Fibroblast of skin of left biceps (primary cell): ENCODE measurements at regions not wholly inside any gene's neighbourhood (a gene's known extent, or its start where the extent isn't known, plus 50 kb on each side); places are given as distances from the start of the nearest gene placed in this dataset.

ENCODE experiments used
- DNase-seq, 2 experiments: peaks; one replicate each; pipeline ENCODE4 v3.0.0-alpha.2; 2013; ENCODE audit warnings: low read depth in 2 of 2

DNA sequence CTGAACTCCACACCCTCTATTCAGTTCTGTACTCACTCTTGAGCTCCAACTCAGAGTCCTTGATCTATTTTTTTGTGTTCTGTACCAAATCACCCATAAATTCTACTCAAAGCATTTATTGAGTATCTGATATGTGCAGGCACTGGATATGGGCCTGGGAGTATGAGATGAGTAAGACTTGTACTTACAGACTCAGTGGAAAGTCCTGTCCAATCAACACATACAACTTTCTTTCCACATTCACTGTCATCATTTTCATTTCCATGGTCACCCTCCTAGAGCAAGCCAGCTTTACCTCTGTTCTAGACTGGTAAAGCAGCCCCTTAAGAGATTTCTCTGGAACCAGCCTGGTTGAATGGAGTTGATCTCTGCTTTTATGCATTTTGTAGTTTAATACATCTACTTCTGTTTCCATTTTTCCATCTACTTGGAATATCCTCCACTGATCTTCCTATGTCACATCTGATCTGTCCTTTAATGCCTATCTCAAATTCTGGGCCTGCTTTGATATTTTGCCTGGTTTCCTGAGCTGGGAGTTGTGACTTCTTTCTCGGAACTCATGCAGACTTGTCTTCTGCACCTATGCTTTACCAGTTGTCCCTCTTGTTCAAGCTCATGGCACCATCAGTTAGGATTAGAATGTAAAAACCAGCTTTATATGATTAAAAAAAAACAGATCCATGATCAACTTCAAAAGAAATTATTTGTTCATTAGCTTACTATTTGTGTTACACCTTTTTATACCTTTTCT lies 96.9 kb upstream of the GLS start:
- no peak for DNase-seq

DNA sequence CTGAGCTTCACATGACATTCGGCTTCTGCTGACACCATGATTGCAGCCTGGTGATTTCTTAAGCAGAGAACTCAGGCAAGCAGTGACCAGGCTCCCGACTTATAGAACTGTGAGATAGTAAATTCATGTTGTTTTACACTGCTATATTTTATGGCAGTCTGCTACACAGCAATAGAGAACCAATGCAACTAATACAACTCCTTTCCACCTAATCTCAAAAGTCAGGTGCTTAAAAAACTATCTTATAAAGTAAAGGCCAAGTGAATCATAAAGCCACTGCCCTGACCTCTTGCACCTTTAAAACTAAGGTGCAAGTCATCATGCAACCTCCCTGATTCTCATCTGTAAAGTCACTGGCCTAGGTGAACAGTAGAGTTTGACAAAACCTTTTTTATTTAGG lies 95.3 kb upstream of the GLS start:
- DNase-seq = no peak

DNA sequence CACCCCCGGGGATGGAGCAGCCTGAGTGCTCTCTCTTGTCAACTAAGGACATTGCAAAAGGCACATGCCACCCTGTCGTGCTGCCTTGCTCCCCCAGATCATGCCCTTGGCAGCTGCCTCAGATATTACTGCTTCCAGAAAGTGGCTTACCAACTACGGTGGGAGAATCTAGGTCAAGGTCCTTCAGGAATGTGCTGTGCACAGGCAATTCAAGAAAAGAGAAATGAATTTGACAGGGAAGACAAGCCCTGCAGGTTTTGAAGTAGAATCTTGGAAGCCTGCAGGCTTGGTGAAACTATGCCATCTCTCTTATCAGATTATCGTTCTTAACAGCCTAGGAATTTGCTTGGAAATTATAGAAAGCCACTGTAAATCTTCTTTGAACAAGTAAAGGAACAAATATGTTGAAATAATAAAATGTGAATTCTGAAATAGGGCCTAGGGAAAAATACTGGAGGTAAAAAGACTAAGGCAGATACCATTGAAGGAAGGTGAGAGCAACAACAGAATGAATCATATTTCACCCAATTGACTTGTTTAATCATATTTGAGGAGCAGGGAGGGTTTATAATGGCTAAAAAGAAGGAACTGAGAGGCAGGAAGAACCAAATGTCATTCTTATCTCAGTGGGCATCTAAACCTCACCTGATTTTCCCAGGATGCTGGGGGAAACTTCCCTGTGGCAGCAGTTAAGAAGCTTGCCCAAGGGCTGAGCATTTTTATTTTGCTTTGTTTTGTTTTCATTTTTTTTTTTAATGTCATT lies 94.0 kb upstream of the GLS start:
- no peak for DNase-seq

DNA sequence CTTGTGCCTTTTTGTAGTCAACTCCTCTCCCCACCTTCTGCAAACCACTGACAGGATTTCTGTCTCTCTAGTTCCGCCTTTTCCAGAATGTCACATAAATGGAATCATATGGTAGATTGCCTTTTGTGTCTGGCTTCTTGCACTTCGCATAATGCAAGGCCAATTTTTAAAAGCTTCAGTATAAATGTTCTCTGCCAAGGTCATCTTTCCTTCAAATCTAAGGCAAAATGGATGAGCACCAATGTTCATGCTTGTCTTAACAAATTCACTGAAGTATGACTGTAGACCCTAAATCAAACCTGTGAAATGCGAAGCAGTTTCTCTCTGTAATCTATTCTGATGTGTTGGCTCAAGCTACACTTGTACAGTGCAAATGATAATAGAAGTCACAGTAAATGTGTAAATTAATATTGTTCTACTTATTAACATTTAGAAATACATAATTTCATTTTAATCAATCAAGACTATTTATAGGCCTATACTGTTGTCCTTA lies 92.8 kb upstream of the GLS start:
- no peak for DNase-seq

DNA sequence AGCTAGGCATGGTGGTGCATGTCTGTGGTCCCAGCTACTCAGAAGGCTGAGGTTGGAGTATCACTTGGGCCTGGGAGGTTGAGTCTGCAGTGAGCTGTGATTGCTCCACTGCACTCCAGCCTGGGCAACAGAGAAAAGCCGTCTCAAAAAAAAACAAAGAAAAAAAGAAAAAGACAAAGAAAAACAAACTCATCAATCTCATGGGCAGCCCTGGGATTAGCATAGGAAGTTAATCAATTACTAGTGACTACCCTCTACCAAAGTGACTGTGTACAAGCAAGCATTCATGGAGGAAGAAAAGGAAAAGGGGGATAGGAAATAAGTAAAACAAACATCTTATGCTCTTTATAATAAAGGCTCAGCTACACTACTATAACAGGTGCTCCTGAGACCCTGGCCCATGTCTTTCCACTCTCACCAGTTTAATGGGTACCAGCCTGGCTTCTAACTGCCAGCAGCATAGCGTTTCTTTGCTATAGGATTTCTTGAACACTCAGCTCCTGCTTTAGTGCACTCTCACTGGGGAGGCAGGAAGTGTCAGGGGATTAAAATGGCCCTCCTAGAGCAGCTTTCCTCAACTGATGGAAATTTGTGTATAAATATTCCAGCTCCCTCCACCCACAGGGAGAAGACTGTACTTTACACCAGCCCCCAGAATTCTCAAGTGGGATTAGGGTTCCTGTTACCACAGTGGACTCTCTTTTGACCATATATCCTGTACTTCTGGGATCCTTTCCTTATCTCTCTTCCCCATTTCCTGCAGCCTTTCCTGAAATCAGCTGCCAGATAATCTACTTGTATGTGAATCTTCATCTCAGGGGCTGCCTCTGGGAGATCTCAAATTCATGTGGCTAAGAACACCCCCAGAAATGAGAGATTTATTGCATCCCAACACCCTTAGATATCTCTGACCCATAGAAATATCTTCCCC lies 91.3 kb upstream of the GLS start:
- DNase-seq = no peak

DNA sequence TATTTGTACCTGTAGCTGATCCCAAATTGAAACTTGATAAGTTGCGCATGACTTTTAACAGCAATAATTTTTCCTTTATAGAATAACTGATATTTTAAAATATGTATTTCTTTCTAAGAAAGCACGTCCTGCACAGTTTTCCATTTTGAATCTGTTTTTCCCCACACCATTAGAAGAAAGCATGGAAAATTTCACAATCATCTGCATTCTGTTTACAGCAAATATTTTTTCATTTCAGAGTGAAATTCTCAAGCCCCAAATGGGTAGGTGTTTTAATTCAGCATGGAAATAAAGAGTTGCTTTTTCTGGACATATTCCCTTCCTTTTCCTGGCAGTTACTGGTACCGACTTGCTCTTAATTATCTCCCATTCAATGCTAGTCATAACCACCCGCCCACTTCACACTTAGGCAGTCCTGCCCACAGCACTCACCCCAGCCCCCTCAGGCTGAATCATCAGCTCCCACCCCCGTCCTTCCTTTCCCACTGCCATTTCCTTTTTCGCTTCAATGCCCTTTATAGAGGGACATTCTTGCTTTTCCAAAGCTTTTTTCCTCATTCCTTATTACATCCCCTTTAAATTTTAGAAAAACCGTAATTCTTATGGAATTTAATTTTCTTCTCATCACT lies 89.2 kb upstream of the GLS start:
- no peak for DNase-seq

DNA sequence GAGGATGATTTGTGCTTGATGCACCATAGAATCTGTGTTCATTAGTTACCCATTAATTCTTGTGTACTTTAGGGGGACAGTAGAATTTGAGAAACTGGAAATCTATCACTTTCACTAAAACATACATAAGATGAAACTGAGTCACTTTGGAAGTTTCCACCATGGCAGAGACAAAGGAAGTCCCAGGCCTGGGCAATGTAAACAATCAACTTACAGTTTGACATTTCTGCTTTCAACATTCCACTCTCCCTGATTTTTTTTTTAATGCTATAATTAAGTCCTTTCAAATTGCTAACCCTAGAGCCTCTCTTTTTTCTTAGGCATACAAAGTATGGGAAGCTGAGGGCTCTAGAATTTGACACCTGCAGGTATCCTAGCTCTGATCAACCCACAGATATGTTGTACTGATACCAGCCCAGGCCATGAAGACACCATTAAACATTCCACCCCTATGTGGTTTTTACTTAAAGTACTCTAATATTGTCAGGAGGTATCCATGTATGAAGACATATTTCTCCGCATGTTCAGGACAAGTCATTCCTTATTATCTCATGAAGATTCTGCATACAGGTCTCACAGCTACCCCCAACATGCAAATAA lies 88.5 kb upstream of the GLS start:
- DNase-seq = no peak

DNA sequence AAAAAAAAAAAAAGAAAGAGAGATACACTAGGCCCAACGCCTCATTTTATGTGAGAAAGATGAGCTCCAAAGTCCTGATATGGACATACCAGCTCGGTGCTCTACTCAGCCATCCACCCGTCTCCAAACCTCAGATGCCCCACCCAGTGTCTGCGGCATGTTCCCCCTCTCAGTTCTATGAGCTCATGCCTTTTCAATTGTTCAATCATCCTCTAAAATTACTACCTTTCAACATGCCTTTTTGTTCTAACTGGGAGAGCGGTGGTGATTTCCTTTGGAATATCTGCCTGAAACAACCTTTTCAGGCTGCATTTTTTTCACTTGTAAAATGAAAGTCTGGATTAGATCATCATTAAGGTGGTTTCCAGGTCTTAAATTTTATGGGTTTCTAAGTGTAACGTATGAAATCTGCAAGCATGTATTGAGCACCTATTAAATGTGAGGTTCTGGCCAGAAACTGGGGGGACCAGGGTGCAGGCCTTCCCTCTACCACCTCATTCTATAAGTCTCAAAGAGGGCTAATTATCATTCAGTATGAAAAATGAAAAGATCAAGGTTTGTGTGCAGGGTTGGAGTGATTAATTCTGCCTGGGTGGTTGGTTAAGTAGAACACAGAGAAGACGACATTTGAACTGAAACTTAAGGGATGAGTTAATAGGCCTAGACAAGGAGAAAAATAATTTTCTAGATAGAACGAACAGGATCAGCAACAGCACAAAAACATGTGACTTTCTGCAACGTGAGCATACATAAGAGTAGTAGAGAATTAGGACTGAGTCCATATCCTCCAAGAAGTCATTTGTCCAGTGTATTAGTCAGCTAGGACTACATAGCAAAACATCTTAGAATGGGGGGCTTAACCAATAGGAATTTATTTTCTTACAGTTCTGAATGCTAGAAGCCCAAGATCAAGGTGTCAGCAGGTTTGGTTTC lies 87.4 kb upstream of the GLS start:
- DNase-seq = no peak

DNA sequence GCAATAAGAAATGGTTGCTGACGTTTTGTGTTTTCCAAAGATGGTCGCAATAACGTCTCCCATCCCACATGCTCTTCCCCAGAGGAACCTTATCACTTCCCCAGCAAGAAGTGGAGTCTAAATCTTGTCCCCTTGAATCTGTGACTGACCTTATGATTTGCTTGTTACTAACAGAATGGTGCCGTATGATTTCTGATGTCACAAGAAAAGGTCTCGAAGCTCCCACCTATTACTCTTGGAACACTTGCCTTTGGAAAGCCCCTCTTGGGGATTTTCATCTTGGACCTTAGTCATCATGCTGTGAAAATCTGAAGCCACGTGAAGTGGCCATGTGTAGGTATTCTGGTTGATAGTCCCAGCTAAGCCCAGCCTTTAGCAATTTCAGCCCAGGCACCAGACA lies 86.2 kb upstream of the GLS start:
- DNase-seq = no peak

DNA sequence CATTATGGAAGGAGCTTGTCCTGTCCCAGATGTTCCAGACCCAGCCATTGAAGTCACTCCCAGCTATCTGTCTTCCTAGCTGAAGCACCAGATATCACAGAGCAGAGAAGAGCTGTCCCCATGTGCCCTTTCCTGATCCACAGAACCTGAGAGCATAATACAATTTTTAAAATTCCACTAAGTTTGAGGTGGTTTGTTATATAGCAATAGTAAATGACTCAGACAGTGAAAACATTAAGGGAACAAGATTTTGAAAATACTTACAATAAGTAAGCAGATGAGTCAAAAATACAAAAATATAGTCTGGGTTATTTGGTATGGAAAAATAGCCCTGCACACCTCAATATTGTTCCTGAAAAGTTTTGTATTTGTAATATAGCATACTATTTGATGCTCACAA lies 85.8 kb upstream of the GLS start:
- no peak for DNase-seq

DNA sequence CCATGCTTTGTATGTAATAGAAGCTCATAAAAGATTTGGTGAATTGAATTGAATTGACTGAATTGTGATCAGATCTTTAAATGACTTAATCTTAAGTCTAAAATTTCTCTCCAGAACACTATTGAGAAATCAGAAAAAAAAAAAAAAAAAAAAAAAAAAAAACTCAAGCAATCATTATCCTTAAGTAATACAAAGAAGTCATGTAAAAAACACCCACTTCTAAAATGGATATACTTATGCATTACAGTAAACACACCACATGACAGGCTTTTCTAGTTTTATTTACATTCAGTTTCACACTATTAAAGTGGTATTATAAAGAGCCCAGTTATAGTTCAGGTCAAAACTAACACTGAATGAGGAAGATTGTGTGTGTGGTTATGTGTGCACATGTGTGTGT lies 84.9 kb upstream of the GLS start:
- no peak for DNase-seq

DNA sequence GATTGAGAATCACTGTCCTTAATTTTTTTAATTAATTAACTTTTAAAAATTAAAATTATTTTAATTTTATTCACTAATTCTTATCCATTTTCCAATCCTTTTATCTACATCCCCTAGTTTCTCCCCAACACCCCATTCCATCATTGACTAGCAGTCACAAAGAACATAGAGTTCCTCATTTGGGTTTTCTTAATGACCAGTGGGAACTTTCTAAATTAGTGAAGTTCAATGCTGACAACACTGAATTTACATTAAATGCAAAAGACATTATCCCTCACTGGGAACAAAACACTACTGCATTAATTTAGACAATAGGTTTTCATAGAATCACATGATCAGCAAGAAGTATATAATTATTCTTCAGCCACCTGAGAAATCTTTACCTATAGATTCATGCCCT lies 80.6 kb upstream of the GLS start:
- no peak for DNase-seq

DNA sequence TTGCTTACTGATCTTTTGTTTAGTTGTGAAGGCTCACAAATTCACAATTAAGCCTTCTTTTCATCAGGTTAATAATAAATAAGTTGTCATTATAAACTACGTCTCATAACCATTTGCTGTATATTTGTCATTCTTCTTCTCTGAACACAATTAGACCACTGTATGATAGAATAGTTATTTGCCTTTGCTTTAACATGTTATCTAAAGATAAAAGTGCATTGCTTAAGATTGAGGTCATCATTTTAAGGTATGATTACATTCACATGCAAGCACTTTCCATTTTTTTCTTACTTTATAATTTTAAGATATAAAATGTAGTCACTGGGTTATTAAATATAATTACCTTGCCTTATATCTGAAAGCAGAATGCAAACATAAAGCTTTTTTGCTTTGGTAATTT lies 80.1 kb upstream of the GLS start:
- DNase-seq = no peak

DNA sequence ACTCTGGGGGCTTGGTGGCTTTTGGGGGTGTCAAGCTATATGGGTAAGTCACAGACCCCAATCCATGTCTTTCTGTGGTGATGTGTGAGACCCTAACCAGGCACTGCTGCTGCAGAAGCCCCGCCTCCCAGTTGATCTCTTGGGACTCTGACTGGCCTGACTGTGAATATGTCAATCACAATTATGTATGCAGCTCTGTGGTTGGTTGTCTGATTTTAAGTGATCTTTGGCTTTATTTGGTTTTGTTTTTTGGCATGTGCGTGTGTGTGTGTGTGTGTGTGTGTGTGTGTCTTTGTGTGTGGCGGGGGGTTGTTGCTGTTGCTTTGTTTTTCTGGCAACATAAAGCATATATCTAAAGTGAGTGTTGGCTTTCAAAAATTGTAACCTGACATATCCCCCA lies 78.5 kb upstream of the GLS start:
- DNase-seq = no peak

DNA sequence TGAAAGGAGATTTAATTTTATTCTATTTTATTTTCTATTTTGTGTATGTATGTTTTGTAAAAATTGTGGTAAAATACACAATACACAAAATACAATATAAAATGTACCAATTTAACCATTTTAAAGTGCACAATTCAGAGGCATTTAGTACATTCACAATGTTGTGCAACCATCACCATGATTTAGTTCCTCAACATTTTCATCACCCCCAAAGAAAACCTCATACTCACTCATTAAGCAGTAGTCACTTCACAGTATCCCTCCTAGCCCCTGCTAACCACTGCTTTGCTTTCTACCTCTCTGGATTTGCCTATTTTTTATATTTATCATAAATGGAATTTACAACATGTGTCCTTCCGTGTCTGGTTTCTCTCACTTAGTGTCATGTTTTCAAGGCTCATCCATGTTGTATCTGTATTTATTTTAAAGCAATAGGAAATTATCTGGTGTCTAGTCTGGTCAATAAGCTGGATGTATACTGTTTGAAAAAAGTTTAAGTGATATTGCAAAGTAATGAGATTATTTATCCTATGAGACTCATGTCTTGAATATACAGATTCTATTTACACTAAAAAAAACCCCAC lies 77.9 kb upstream of the GLS start:
- DNase-seq = no peak

DNA sequence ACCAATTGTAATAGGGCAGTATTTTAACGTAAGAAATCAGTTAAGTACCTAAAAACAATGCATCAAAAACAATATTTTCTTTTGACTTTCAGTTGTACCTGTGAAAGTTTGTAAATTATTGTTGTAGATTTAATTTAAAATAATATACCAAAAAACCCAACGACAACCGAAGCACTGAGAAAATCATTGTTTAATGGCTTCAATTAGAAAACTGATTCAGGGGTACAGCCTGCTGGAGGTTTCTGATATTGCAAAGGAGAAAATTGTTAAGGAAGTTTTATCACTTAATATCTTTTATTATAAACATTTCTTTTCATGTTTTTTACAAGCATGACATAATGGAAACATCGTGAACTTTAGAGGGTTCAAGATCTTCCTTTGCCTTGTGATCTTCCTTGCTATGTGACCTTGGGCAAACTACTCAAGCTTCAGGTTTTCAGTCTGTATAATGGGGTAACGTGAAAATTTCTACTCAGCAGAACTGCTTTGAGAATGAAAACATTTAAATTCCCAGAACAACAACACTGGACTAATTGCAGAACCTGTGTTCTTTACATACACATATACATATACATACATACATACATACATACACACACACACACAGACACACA lies 76.3 kb upstream of the GLS start:
- DNase-seq = no peak

DNA sequence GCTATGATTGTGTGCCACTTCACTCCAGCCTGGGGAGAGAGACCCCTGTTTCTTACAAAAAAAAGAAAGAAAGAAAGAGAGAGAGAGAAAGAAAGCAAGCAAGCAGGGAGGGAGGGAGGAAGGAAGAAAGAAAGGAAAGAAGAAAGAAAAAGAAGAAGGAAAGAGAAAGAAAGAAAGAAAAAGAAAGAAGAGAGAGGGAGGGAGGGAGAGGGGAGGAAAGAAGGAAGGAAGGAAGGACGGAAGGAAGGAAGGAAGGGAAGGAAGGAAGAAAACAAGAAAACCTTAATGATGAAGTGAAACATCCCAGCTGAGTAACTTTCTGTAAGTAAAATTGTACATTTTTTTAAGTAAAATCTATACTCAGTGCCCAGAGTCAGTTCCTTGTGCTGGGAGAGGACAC lies 75.5 kb upstream of the GLS start:
- DNase-seq = no peak

DNA sequence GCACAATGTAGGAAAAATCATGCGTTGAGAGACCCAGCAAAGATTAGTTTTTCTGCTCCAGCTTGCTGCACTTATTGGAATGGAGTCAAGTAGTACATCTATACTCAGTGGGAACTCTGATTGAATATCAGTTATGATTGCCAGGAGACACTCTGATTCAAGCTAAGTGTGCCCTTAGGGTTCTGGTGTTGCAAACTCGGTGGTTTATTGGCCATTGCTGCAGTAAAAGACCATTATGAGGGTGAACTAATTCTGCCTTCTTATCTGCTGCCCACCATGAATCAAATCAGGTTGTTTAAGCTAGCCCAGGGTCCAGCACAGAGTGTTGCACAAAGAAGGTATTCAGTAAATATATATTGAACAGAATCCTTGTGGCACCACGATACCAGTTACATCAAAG lies 74.8 kb upstream of the GLS start:
- DNase-seq = no peak

DNA sequence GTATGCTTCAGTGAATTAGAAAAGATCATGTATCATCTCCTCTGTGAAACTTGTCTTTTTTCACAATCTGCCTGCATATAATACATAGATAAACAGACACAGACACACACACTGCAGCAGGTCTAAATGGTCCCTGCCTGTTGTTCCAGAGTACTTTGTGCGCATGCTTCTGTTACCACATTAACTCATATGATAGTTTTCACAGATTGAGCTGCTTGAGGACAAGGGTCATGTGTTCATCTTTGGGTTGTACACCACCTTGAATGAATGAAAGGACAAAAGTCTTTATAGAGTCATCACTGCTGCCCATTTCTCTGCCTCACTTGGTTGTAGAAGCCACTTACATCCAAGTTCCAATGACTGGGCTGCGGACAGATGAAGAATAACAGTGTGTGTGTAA lies 72.7 kb upstream of the GLS start:
- no peak for DNase-seq
